K562 (cell line): ENCODE measurements at regions not wholly inside any gene's neighbourhood (a gene's known extent, or its start where the extent isn't known, plus 50 kb on each side); places are given as distances from the start of the nearest gene placed in this dataset.

Source experiments
- BCOR ChIP-seq: fragments of 450-650 bp; IDR thresholded peaks from 2 replicates; pipeline ENCODE4 v1.6.1; 2016
- DACH1 ChIP-seq: fragments of 450-650 bp; IDR thresholded peaks from 2 replicates; pipeline ENCODE4 v1.6.1; 2018; ENCODE audit not compliant: partially characterized antibody
- GATAD2A ChIP-seq: fragments of 450-650 bp; IDR thresholded peaks from 2 replicates; pipeline ENCODE4 v1.6.1; 2017
- NCOA2 ChIP-seq, 2 experiments: fragments of 450-650 bp; IDR thresholded peaks; 2 replicates each; pipeline ENCODE4 v1.6.1; 2018; ENCODE audit warnings: mild to moderate bottlenecking in 2 of 2, moderate library complexity in 1 of 2; ENCODE audit not compliant: partially characterized antibody in 2 of 2
- PHF8 ChIP-seq: fragments of 200-600 bp; sonication (generic); IDR thresholded peaks from 2 replicates; pipeline ENCODE4 v1.6.1; 2012; ENCODE audit warnings: mixed run types, mild to moderate bottlenecking, inconsistent platforms, low read length, moderate library complexity, borderline replicate concordance
- POLR2A ChIP-seq: fragments of 450-650 bp; conservative IDR thresholded peaks from 2 replicates; pipeline ENCODE4 v1.6.1; 2016
- RAD21 ChIP-seq, 2 experiments: fragments of 250-450 bp in 1 of 2; fragments of 450-650 bp in 1 of 2; sonication (Bioruptor Pico) in 1 of 2; formaldehyde crosslinking in 1 of 2; IDR thresholded peaks in 1 of 2; conservative IDR thresholded peaks in 1 of 2; 2 replicates each; pipeline versions ENCODE4 v1.4.0 to v1.8.0; 2020 to 2022; ENCODE audit warnings: mild to moderate bottlenecking in 2 of 2, moderate library complexity in 1 of 2
- SAP30 ChIP-seq: fragments of 200-600 bp; sonication (generic); IDR thresholded peaks from 2 replicates; pipeline ENCODE4 v1.6.1; 2012; ENCODE audit warnings: borderline replicate concordance, low read depth, mild to moderate bottlenecking, moderate library complexity, low read length, control low read depth, inconsistent platforms; ENCODE audit not compliant: insufficient read depth, poor library complexity, severe bottlenecking
- STAT5B ChIP-seq: fragments of 250-450 bp; sonication (Bioruptor Pico); IDR thresholded peaks from 2 replicates; pipeline ENCODE4 v1.8.0; 2021; ENCODE audit warnings: mild to moderate bottlenecking, inconsistent platforms
- TAF1 ChIP-seq: IDR thresholded peaks from 2 replicates; pipeline ENCODE4 v1.6.1; 2011; ENCODE audit warnings: mild to moderate bottlenecking, low read length, moderate library complexity; ENCODE audit not compliant: insufficient read depth, control insufficient read depth, severe bottlenecking; ENCODE audit errors: extremely low read depth
- TF ChIP-seq, protein P1 (sequence below): sonication (generic); formaldehyde crosslinking; IDR thresholded peaks from 2 replicates; pipeline ENCODE4 v1.9.0; 2022; ENCODE audit warnings: mild to moderate bottlenecking, missing genetic modification reagents
- TF ChIP-seq, protein P2 (sequence below): sonication (generic); formaldehyde crosslinking; IDR thresholded peaks from 2 replicates; pipeline ENCODE4 v1.5.0; 2020; ENCODE audit warnings: missing genetic modification reagents

DNA sequence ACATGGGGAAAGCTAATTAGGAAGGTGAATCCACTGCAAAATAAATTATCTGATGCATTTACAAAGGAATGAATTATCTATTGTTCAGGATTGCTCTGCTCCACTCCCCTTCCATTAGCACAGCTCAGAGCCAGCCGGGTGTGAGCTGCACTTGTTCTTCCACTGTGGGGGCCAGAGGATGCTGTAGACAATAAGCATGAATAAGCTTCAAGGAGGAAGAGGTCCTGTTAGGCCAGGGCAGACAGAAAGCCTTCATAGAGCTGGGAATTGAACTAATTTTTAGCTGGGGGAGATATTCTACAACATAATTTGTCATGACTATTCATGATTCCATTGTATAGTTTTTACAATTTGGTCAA, 137.6 kb upstream of the MAX start:
- no peak for TF ChIP-seq RAD21 (CRISPR knock-in tag; conservative IDR thresholded peaks at IDR 0.05 in 1 of 2, IDR thresholded peaks at IDR 0.05 in 1 of 2)
- TF ChIP-seq, protein P1, sequence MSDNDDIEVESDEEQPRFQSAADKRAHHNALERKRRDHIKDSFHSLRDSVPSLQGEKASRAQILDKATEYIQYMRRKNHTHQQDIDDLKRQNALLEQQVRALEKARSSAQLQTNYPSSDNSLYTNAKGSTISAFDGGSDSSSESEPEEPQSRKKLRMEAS, result no peak
- TF ChIP-seq BCOR, result no peak
- no peak for TF ChIP-seq STAT5B (CRISPR knock-in tag)
- no peak for TF ChIP-seq DACH1
- no peak for TF ChIP-seq NCOA2 (IDR thresholded peaks at IDR 0.05; ENCODE audit: partially characterized antibody in 2 of 2)
- TF ChIP-seq TAF1, result no peak
- no peak for TF ChIP-seq SAP30
- TF ChIP-seq, protein P2, sequence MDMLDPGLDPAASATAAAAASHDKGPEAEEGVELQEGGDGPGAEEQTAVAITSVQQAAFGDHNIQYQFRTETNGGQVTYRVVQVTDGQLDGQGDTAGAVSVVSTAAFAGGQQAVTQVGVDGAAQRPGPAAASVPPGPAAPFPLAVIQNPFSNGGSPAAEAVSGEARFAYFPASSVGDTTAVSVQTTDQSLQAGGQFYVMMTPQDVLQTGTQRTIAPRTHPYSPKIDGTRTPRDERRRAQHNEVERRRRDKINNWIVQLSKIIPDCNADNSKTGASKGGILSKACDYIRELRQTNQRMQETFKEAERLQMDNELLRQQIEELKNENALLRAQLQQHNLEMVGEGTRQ (CRISPR knock-in tag), result no peak
- TF ChIP-seq GATAD2A, result no peak
- TF ChIP-seq POLR2A, result no peak
- TF ChIP-seq PHF8, result no peak
